Adrenal gland (tissue), 9 donors: ENCODE measurements at regions not wholly inside any gene's neighbourhood (a gene's known extent, or its start where the extent isn't known, plus 50 kb on each side); places are given as distances from the start of the nearest gene placed in this dataset.

Experiments
- DNase-seq, 7 donors: peaks; one replicate each; pipeline ENCODE4 v3.0.0-alpha.2; 2019 to 2020
- H3K27ac ChIP-seq, 5 donors: fragments of 200-600 bp; sonication (generic) in 4 of 5; 1 replicate in 3 of 5; 2 replicates in 2 of 5; pipeline versions ENCODE4 v1.5.1 to v1.8.0; 2016 to 2020; ENCODE audit warnings: mild to moderate bottlenecking in 1 of 5
- H3K27me3 ChIP-seq: fragments of 200-600 bp; 2 replicates; pipeline ENCODE4 v1.8.0; 2021
- H3K36me3 ChIP-seq, 2 donors: fragments of 200-600 bp; replicated peaks in 1 of 2; 1 replicate in 1 of 2; 2 replicates in 1 of 2; pipeline versions ENCODE4 v1.5.1 to v1.8.0; 2018 to 2022
- H3K4me1 ChIP-seq, 2 donors: fragments of 200-600 bp; replicated peaks in 1 of 2; 1 replicate in 1 of 2; 2 replicates in 1 of 2; pipeline versions ENCODE4 v1.5.1 to v1.8.0; 2018 to 2021
- H3K4me3 ChIP-seq, 4 donors: fragments of 200-600 bp; sonication (generic) in 3 of 4; one replicate each; pipeline ENCODE4 v1.5.1; 2016 to 2018
- H3K9me3 ChIP-seq, 3 donors: fragments of 200-600 bp; sonication (generic) in 1 of 3; replicated peaks in 1 of 3; 1 replicate in 2 of 3; 2 replicates in 1 of 3; pipeline versions ENCODE4 v1.5.1 to v1.8.0; 2016 to 2021
- POLR2A ChIP-seq, 2 donors: fragments of 450-650 bp; IDR thresholded peaks; one replicate each; pipeline ENCODE4 v1.6.1; 2017; ENCODE audit warnings: antibody characterized with exemption in 2 of 2, mild to moderate bottlenecking in 2 of 2, moderate library complexity in 1 of 2
- WGBS, 4 donors: extraction: QIAGEN DNeasy Blood & Tissue Kit in 2 of 4; methylation state at CpG; one replicate each; pipeline versions ENCODE4 v1.1.5 to v1.1.7; 2013 to 2017; 5-methylcytosine and 5-hydroxymethylcytosine counted together
- intact Hi-C, 2 donors: fragments of 100-400 bp; cut with DNase I; formaldehyde crosslinking; loops; one replicate each; pipeline versions ENCODE4 v1.14.1 to v1.15.0; 2022 to 2023
- TF ChIP-seq, protein P1 (sequence below), 6 experiments: fragments of 450-650 bp in 4 of 6; fragments of 200-600 bp in 2 of 6; sonication (generic) in 1 of 6; IDR thresholded peaks; 1 replicate in 5 of 6; 2 replicates in 1 of 6; pipeline versions ENCODE4 v1.5.1 to v1.8.0; 2016 to 2021; ENCODE audit warnings: antibody characterized with exemption in 6 of 6, mild to moderate bottlenecking in 2 of 6, moderate library complexity in 1 of 6
- donor health status: healthy with polysubstance abuse.
- donor health status: Bipolar disorder and iron deficiency.
- donor health status: DM: yes; HTN: yes; CAD: no.
- donor health status: DM: no; HTN: no; CAD: no.
- donor health status: DM: no; HTN: no; CAD: no.

DNA sequence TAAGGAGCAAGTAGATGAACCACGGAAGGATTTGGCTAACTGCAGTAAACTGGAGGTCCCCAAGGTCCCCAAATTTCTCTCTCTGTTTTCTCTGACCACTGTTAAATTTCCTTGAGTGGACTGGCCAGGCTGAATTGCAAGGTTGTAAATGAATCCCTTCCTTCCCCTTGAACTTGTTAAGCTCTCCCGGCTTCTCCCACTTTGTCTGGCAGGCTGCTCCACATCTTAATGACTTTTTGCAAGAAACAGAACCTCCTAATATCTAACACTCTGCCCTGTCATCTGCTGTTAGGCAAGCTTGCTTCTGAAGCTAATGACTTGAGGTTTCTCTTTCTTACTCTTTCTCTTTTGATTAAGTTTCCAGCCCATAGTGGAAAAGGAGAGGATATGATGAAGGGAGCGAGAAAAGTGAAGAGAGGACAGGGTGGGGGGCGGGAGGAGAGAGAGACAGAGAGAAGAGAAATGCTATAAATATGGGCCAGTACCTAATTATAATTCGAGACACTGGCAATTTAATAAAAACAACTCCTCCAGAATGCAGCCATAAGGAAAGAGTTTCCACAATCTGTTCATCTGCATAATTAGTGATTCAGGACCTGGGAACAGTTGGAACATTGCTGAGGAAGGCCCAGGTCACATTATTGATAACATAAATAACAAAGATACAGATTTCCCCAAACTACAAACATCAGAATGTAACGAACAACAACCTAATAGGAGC, 437.3 kb upstream of the MPDZ start:
- no peak for DNase-seq
- intact Hi-C loops, result no loop called here
- Histone ChIP-seq H3K27ac (no peak overlapping the region), H3K27me3 (no peaks in the 10 kb centered on the region), H3K36me3 (no peaks in the 10 kb centered on the region), H3K4me3 (no peak overlapping the region), H3K4me1 (no peaks in the 10 kb centered on the region), H3K9me3 (no peaks in the 10 kb centered on the region)
- TF ChIP-seq, protein P1, sequence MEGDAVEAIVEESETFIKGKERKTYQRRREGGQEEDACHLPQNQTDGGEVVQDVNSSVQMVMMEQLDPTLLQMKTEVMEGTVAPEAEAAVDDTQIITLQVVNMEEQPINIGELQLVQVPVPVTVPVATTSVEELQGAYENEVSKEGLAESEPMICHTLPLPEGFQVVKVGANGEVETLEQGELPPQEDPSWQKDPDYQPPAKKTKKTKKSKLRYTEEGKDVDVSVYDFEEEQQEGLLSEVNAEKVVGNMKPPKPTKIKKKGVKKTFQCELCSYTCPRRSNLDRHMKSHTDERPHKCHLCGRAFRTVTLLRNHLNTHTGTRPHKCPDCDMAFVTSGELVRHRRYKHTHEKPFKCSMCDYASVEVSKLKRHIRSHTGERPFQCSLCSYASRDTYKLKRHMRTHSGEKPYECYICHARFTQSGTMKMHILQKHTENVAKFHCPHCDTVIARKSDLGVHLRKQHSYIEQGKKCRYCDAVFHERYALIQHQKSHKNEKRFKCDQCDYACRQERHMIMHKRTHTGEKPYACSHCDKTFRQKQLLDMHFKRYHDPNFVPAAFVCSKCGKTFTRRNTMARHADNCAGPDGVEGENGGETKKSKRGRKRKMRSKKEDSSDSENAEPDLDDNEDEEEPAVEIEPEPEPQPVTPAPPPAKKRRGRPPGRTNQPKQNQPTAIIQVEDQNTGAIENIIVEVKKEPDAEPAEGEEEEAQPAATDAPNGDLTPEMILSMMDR (IDR thresholded peaks at IDR 0.05), result no peak
- TF ChIP-seq POLR2A (IDR thresholded peaks at IDR 0.05), result no peak
- 53 to 59% (median 55%) methylated on average over 6 of the region's 6 CpGs for WGBS, 4 donors

DNA sequence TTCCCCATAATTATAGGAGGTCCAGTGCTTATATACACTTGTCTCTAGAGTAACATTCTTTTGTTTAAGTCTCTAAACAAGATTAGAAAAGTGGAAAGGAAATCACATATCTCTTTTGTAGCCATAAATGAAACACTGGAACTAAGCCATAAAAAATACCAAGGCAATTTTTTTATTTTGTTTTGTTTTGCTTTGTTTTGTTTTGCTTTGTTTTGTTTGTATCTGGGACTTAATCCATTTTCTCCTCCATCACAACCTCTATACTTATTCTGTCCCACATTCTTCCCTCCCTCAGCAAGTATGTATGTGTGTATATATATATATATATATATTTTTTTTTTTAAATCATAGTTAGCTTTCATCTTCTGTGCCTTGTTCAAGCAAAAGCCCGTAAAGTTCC, 436.6 kb upstream of the MPDZ start:
- Histone ChIP-seq H3K27me3 (no peaks in the 10 kb centered on the region), H3K4me1 (no peaks in the 10 kb centered on the region), H3K9me3 (no peaks in the 10 kb centered on the region), H3K4me3 (no peak overlapping the region), H3K36me3 (no peaks in the 10 kb centered on the region), H3K27ac (no peak overlapping the region)
- no peak for DNase-seq
- 58 to 85% (median 67%) methylated on average over 1 of the region's 1 CpG for WGBS, 4 donors
- no peak for TF ChIP-seq POLR2A (IDR thresholded peaks at IDR 0.05)
- TF ChIP-seq, protein P1 (IDR thresholded peaks at IDR 0.05), result no peak
- intact Hi-C loops, result no loop called here

DNA sequence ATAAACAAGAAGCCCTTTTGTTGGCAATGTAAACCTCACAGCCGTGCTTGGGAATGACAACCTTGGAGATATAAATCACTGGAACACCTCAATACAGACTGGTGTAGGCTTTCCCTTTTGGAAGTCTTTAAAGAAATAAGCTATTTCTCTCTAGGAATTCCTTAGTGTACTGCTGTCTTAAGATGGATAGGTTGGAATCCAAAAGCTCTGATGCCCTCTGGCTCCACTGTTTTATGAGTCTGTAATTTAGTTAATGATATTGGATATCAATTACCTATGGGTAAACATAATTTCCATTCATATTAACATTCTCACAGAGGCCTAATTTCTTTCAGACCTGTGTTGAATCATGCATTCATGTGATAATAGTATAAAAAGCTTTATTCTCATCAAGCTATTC, 435.9 kb upstream of the MPDZ start:
- Histone ChIP-seq H3K36me3 (no peaks in the 10 kb centered on the region), H3K4me3 (no peak overlapping the region), H3K4me1 (no peaks in the 10 kb centered on the region), H3K27ac (no peak overlapping the region), H3K9me3 (no peaks in the 10 kb centered on the region), H3K27me3 (no peaks in the 10 kb centered on the region)
- TF ChIP-seq, protein P1 (IDR thresholded peaks at IDR 0.05), result no peak
- WGBS, 4 donors, result 32 to 58% (median 54%) methylated on average over 1 of the region's 1 CpG
- intact Hi-C loops, result no loop called here
- DNase-seq, result no peak

DNA sequence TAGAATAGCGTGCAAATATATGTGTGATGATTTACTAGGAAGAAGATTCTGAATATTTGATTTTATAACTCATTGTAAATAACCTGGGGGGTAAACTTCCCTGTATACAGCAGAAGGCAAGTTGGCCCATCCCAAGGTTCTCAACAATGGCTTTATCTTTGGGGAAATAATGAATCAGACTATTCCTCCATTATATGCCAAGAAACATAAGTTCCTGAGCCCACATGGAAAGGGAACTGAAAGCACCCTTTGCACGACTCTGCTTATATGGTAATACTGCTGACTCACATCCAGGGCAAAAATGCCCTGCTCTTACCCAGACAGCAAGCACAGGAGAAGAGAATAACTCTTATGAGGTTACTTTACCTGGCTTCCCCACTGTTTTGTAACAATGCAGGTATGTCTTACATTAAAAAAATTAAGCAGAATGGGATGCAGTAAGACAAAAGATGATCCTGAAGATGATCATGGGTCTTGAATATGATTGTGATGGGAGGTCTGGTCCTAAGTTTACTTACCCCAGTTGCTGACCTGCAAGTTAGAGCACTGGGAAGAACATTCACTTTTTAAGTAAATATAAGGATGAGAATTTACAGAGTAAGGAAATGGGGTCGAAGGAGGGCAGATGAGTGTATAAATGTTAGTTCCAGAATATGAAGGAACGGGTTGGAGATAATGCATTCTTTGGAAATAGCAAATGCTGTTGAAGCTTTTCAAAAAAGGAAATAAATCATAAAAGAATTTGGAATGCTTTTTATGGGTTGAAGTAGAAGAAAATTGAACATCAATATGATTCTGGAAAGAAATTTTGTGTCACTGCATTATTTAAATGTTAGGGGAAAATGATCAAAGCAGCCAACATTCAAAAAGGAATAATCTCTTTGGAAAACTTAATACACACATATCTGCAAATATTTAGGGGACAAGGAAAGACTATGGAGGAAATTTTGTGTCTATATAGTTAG, 428.4 kb upstream of the MPDZ start:
- 60 to 71% (median 67%) methylated on average over 4 of the region's 4 CpGs for WGBS, 4 donors
- TF ChIP-seq, protein P1 (IDR thresholded peaks at IDR 0.05), result no peak
- no peak for TF ChIP-seq POLR2A (IDR thresholded peaks at IDR 0.05)
- no peak overlapping the region for H3K4me3 ChIP-seq

More for the DNA sequence above, 428.4 kb upstream of the MPDZ start:
- no peak for DNase-seq
- H3K27ac ChIP-seq, result no peak overlapping the region
- no peaks in the 10 kb centered on the region for H3K9me3 ChIP-seq
- no peaks in the 10 kb centered on the region for H3K36me3 ChIP-seq
- no peaks in the 10 kb centered on the region for H3K27me3 ChIP-seq
- intact Hi-C loops, result no loop called here
- no peaks in the 10 kb centered on the region for H3K4me1 ChIP-seq
